GM12878 (cell line): ENCODE measurements at regions not wholly inside any gene's neighbourhood (a gene's known extent, or its start where the extent isn't known, plus 50 kb on each side); places are given as distances from the start of the nearest gene placed in this dataset.

ENCODE experiments used
- ATAC-seq: fragments of 200-7000 bp; cut with Tn5 transposase; 3 replicates; pipeline ENCODE4 v1.9.1; 2020; ENCODE audit warnings: mild to moderate bottlenecking, moderate library complexity
- BruUV-seq: library from RNA; stranded (reverse); fragments of 400-500 nt; replicated peaks from 2 replicates; lab custom pipeline; 2021; lab: Mats Ljungman, UMichigan
- CTCF ChIA-PET: fragments of 300-600 bp; sonication (Branson Sonifier 250); formaldehyde crosslinking; extraction: SDS; loops from one replicate; lab custom pipeline; 2021; ENCODE audit warnings: inconsistent platforms; lab: Yijun Ruan, JAX
- POLR2A ChIA-PET: fragments of 350-600 bp; formaldehyde crosslinking; extraction: SDS; loops from one replicate; lab custom pipeline; 2021; ENCODE audit warnings: inconsistent platforms; lab: Charles Lee
- RAD21 ChIA-PET: fragments of 300-600 bp; sonication (Branson Sonifier 250); formaldehyde crosslinking; loops from one replicate; lab custom pipeline; 2023; ENCODE audit warnings: antibody characterized with exemption; ENCODE audit not compliant: unreplicated experiment; lab: Charles Lee
- SMC1A ChIA-PET: fragments of 300-600 bp; sonication (Branson Sonifier 250); formaldehyde crosslinking; loops from one replicate; lab custom pipeline; 2023; ENCODE audit not compliant: unreplicated experiment, uncharacterized antibody; lab: Charles Lee
- DNase-seq: peaks from one replicate; pipeline ENCODE4 v3.0.0-alpha.2; 2011; ENCODE audit warnings: low read depth, low spot score
- FAIRE-seq: peaks from 3 replicates; lab custom pipeline; 2011; peaks lifted over from hg19 to GRCh38; lab: Jason Lieb, UNC
- H2AFZ ChIP-seq: 2 replicates; pipeline ENCODE4 v1.6.0; 2011; ENCODE audit warnings: low read depth, low read length, control low read depth; ENCODE audit not compliant: control insufficient read depth
- H3K27ac ChIP-seq: 2 replicates; pipeline ENCODE4 v1.5.1; 2011; ENCODE audit warnings: control low read depth; ENCODE audit not compliant: control insufficient read depth, insufficient read depth
- H3K27me3 ChIP-seq, 2 experiments: replicated peaks in 1 of 2; 2 replicates each; pipeline versions ENCODE4 v1.6.0 to v1.6.1; 2011; ENCODE audit warnings: low read length in 1 of 2; ENCODE audit not compliant: control insufficient read depth in 2 of 2, insufficient read depth in 2 of 2
- H3K36me3 ChIP-seq, 2 experiments: 2 replicates each; pipeline ENCODE4 v1.5.1; 2011; ENCODE audit warnings: low read length in 1 of 2; ENCODE audit not compliant: control insufficient read depth in 2 of 2, insufficient read depth in 2 of 2
- H3K4me1 ChIP-seq: 2 replicates; pipeline ENCODE4 v1.6.1; 2011; ENCODE audit warnings: mild to moderate bottlenecking, low read length, moderate library complexity, mixed read lengths; ENCODE audit not compliant: control insufficient read depth, insufficient read depth
- H3K4me2 ChIP-seq: 2 replicates; pipeline ENCODE4 v1.6.0; 2011; ENCODE audit warnings: control low read depth; ENCODE audit not compliant: control insufficient read depth, insufficient read depth
- H3K4me3 ChIP-seq: fragments of 200-600 bp; sonication (generic); 2 replicates; pipeline ENCODE4 v1.5.1; 2016
- H3K79me2 ChIP-seq: 2 replicates; pipeline ENCODE4 v1.6.0; 2011; ENCODE audit warnings: low read length; ENCODE audit not compliant: control insufficient read depth, insufficient read depth
- H3K9ac ChIP-seq: 2 replicates; pipeline ENCODE4 v1.8.0; 2011; ENCODE audit warnings: low read length, control low read depth, mixed read lengths; ENCODE audit not compliant: control insufficient read depth, insufficient read depth
- H3K9me3 ChIP-seq: replicated peaks from 3 replicates; pipeline ENCODE4 v1.5.1; 2011; ENCODE audit warnings: mild to moderate bottlenecking, low read length; ENCODE audit not compliant: control insufficient read depth, insufficient read depth
- H4K20me1 ChIP-seq: 2 replicates; pipeline ENCODE4 v1.6.0; 2011; ENCODE audit not compliant: control insufficient read depth, insufficient read depth
- CREM ChIP-seq: IDR thresholded peaks from 2 replicates; pipeline ENCODE4 v1.6.1; 2014; ENCODE audit warnings: antibody characterized with exemption, low read depth
- E4F1 ChIP-seq: fragments of 450-650 bp; IDR thresholded peaks from 2 replicates; pipeline ENCODE4 v1.6.1; 2018; ENCODE audit warnings: borderline replicate concordance, mild to moderate bottlenecking; ENCODE audit not compliant: partially characterized antibody
- GATAD2B ChIP-seq: fragments of 450-650 bp; conservative IDR thresholded peaks from 2 replicates; pipeline ENCODE4 v1.6.1; 2017; ENCODE audit warnings: low read depth, mild to moderate bottlenecking, moderate library complexity
- JUND ChIP-seq: IDR thresholded peaks from 2 replicates; pipeline ENCODE4 v1.6.1; 2012; ENCODE audit warnings: low read depth, mild to moderate bottlenecking, low read length, improper control_type of control experiment, moderate library complexity
- PAX8 ChIP-seq: fragments of 450-650 bp; IDR thresholded peaks from 2 replicates; pipeline ENCODE4 v1.6.1; 2017; ENCODE audit warnings: mild to moderate bottlenecking, moderate library complexity
- RUNX3 ChIP-seq: IDR thresholded peaks from 2 replicates; pipeline ENCODE4 v1.6.1; 2012; ENCODE audit warnings: low read length, inconsistent platforms
- TBL1XR1 ChIP-seq: IDR thresholded peaks from 2 replicates; pipeline ENCODE4 v1.6.1; 2012; ENCODE audit warnings: low read depth, low read length, improper control_type of control experiment
- YY1 ChIP-seq: IDR thresholded peaks from 2 replicates; pipeline ENCODE4 v1.6.1; 2011; ENCODE audit warnings: low read depth, mild to moderate bottlenecking, low read length
- WGBS: methylation state at CpG from one replicate; pipeline ENCODE4 v1.1.6; 2016; ENCODE audit warnings: low lambda C conversion rate; ENCODE audit not compliant: insufficient replicate concordance, insufficient coverage; ENCODE audit errors: missing lambda C conversion rate; 5-methylcytosine and 5-hydroxymethylcytosine counted together
- in situ Hi-C: fragments of 300-500 bp; cut with MboI; formaldehyde crosslinking; loops from 9 replicates; pipeline ENCODE4 v1.14.3; 2018; ENCODE audit warnings: mixed read lengths
- intact Hi-C: fragments of 100-400 bp; cut with micrococcal nuclease; formaldehyde crosslinking; loops from one replicate; pipeline ENCODE4 v1.14.2; 2022; ENCODE audit not compliant: unreplicated experiment

- 78% methylated on average over 2 of the region's 2 CpGs for WGBS
- no peak for FAIRE-seq
- Histone ChIP-seq H3K9me3 (no peaks in the 10 kb centered on the region), H4K20me1 (no peaks in the 10 kb centered on the region), H3K4me3 (no peak overlapping the region), H3K27ac (no peak overlapping the region), H3K4me2 (no peak overlapping the region), H2AFZ (no peak overlapping the region), H3K9ac (no peak overlapping the region), H3K4me1 (no peaks in the 10 kb centered on the region), H3K36me3 (no peaks in the 10 kb centered on the region), H3K27me3 (peaks cover 0 to 17% of the 10 kb centered on the region in 2 experiments; a peak in 2 of 4 replicates), H3K79me2 (no peaks in the 10 kb centered on the region)
- ATAC-seq, result no peak
- POLR2A ChIA-PET, result interaction anchor here (1.2 kb wide), 1 partner anchor 16 kb away, joined by 4 read pairs; no protein-coding TSS in a partner anchor
- CTCF ChIA-PET, result interaction anchor here (1.3 kb wide), 1 partner anchor 59 kb away, joined by 3 read pairs; no protein-coding TSS in a partner anchor
- DNase-seq, result no peak
- no peak for TF ChIP-seq JUND
- TF ChIP-seq PAX8, result no peak
- TF ChIP-seq TBL1XR1, result no peak
- no peak for TF ChIP-seq E4F1
- no peak for TF ChIP-seq CREM
- no peak for TF ChIP-seq RUNX3
- TF ChIP-seq GATAD2B, result no peak
- no peak for TF ChIP-seq YY1
- RAD21 ChIA-PET, result interaction anchor here (1.4 to 2.0 kb wide), 2 partner anchors 34 to 134 kb away, joined by 5 to 7 read pairs; no protein-coding TSS in a partner anchor
- in situ Hi-C loops, result no loop called here
- SMC1A ChIA-PET, result interaction anchor here (0.7 to 1.0 kb wide), 4 partner anchors 14 to 122 kb away, joined by 3 read pairs; no protein-coding TSS in a partner anchor
- intact Hi-C loops, result no loop called here
- BruUV-seq, result no TSS peak
These were observed 111.4 kb upstream of the MAP3K1 start for GRCh38 chr5:56703952-56704351.
